Lower leg skin (tissue), 4 donors: ENCODE measurements at regions not wholly inside any gene's neighbourhood (a gene's known extent, or its start where the extent isn't known, plus 50 kb on each side); places are given as distances from the start of the nearest gene placed in this dataset.
A peak's percentile ranks its signal among the peaks of the same experiment; 100 is the strongest.

ENCODE experiments used
- DNase-seq, 2 donors: peaks; one replicate each; pipeline ENCODE4 v3.0.0-alpha.2; 2019; ENCODE audit warnings: low spot score in 2 of 2
- H3K4me3 ChIP-seq: fragments of 200-600 bp; sonication (generic); 2 replicates; pipeline ENCODE4 v1.5.1; 2017; ENCODE audit warnings: mild to moderate bottlenecking, low read depth; ENCODE audit not compliant: poor library complexity, severe bottlenecking
- POLR2A ChIP-seq, 2 donors: fragments of 450-650 bp; IDR thresholded peaks; one replicate each; pipeline ENCODE4 v1.6.1; 2016 to 2017; ENCODE audit warnings: antibody characterized with exemption in 2 of 2, mild to moderate bottlenecking in 1 of 2, moderate library complexity in 1 of 2
- WGBS, 2 donors: methylation state at CpG; one replicate each; pipeline ENCODE4 v1.1.5; 2018; 5-methylcytosine and 5-hydroxymethylcytosine counted together
- intact Hi-C: fragments of 100-400 bp; cut with DNase I; formaldehyde crosslinking; loops from one replicate; pipeline ENCODE4 v1.15.0; 2023; ENCODE audit warnings: low total_unique reads
- TF ChIP-seq, protein P1 (sequence below), 3 donors: fragments of 450-650 bp; IDR thresholded peaks; one replicate each; pipeline ENCODE4 v1.5.1; 2016; ENCODE audit warnings: antibody characterized with exemption in 3 of 3, mild to moderate bottlenecking in 3 of 3, moderate library complexity in 2 of 3

DNA sequence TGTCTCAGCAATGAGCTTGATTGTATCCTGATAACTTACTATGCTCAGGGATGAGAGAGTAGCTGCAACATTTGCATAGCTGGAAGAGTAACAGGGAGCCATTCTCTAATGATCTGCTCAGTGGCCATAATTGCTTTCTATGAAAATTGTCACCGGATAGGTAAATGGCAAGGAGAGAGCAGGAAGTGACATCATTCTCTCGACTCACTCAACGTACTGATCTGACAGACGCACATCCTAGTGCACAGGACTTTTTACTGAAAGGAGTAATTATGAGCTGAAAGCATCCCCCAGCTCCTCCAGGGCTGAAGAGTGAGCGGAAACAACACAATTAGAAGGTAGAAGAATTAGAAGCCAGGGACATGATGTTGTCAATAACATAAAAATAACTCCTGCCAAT, 71.8 kb downstream of the IRX5 start:
- no peak overlapping the region for H3K4me3 ChIP-seq
- peak in 1 of 2 donors; percentile 8 for DNase-seq
- no peak for TF ChIP-seq POLR2A (IDR thresholded peaks at IDR 0.05)
- TF ChIP-seq, protein P1, sequence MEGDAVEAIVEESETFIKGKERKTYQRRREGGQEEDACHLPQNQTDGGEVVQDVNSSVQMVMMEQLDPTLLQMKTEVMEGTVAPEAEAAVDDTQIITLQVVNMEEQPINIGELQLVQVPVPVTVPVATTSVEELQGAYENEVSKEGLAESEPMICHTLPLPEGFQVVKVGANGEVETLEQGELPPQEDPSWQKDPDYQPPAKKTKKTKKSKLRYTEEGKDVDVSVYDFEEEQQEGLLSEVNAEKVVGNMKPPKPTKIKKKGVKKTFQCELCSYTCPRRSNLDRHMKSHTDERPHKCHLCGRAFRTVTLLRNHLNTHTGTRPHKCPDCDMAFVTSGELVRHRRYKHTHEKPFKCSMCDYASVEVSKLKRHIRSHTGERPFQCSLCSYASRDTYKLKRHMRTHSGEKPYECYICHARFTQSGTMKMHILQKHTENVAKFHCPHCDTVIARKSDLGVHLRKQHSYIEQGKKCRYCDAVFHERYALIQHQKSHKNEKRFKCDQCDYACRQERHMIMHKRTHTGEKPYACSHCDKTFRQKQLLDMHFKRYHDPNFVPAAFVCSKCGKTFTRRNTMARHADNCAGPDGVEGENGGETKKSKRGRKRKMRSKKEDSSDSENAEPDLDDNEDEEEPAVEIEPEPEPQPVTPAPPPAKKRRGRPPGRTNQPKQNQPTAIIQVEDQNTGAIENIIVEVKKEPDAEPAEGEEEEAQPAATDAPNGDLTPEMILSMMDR (IDR thresholded peaks at IDR 0.05) = no peak
- 53 to 58% methylated on average over 5 of the region's 5 CpGs for WGBS, 2 donors
- intact Hi-C loops = no loop called here

- peak in 1 of 2 donors; percentile 43 for DNase-seq
- TF ChIP-seq POLR2A (IDR thresholded peaks at IDR 0.05) = no peak
- TF ChIP-seq, protein P1 (IDR thresholded peaks at IDR 0.05) = no peak
- intact Hi-C loops = no loop called here
Measured at GRCh38 chr16:55003306-55003705, 72.6 kb downstream of the IRX5 start.

GRCh38 chr16:55003916-55004315, 73.3 kb downstream of the IRX5 start:
- H3K4me3 ChIP-seq = no peak overlapping the region
- DNase-seq = peak in 1 of 2 donors; percentile 48
- WGBS, 2 donors = 91 to 92% methylated on average over 12 of the region's 12 CpGs
- intact Hi-C loops = no loop called here
- TF ChIP-seq POLR2A (IDR thresholded peaks at IDR 0.05) = no peak
- TF ChIP-seq, protein P1 (IDR thresholded peaks at IDR 0.05) = no peak

More at GRCh38 chr16:55003306-55003705, 72.6 kb downstream of the IRX5 start:
- 69 to 79% methylated on average over 2 of the region's 2 CpGs for WGBS, 2 donors
- no peak overlapping the region for H3K4me3 ChIP-seq

- intact Hi-C loops = no loop called here
- TF ChIP-seq POLR2A (IDR thresholded peaks at IDR 0.05) = no peak
- TF ChIP-seq, protein P1 (IDR thresholded peaks at IDR 0.05) = no peak
- peak in 1 of 2 donors; percentile 36 for DNase-seq
- 83 to 91% methylated on average over 8 of the region's 8 CpGs for WGBS, 2 donors
- no peak overlapping the region for H3K4me3 ChIP-seq
Measured at GRCh38 chr16:55007504-55007903, 76.8 kb downstream of the IRX5 start.

GRCh38 chr16:55008836-55009510, 78.3 kb downstream of the IRX5 start:
- intact Hi-C loops = no loop called here
- TF ChIP-seq, protein P1 (IDR thresholded peaks at IDR 0.05) = no peak
- no peak for TF ChIP-seq POLR2A (IDR thresholded peaks at IDR 0.05)
- 93 to 95% methylated on average over 14 to 15 of the region's 15 CpGs for WGBS, 2 donors
- H3K4me3 ChIP-seq = no peak overlapping the region
- peak in 1 of 2 donors; percentile 72 for DNase-seq

- TF ChIP-seq, protein P1 (IDR thresholded peaks at IDR 0.05) = no peak
- TF ChIP-seq POLR2A (IDR thresholded peaks at IDR 0.05) = no peak
- intact Hi-C loops = no loop called here
- peak in 1 of 2 donors; percentile 80 for DNase-seq
- 80 to 86% methylated on average over 10 of the region's 10 CpGs for WGBS, 2 donors
- no peak overlapping the region for H3K4me3 ChIP-seq
Measured at GRCh38 chr16:55009581-55009980, 78.9 kb downstream of the IRX5 start.
